BJ (cell line): ENCODE measurements at regions not wholly inside any gene's neighbourhood (a gene's known extent, or its start where the extent isn't known, plus 50 kb on each side); places are given as distances from the start of the nearest gene placed in this dataset.

Experiments used
- CTCF ChIA-PET: fragments of 350-600 bp; formaldehyde crosslinking; extraction: SDS; loops from one replicate; lab custom pipeline; 2021; ENCODE audit warnings: antibody characterized with exemption, inconsistent platforms; lab: Yijun Ruan, JAX
- POLR2A ChIA-PET: fragments of 300-600 bp; sonication (Branson Sonifier 250); formaldehyde crosslinking; extraction: SDS; loops from one replicate; lab custom pipeline; 2021; ENCODE audit warnings: antibody characterized with exemption; lab: Charles Lee
- DNase-seq: peaks from one replicate; pipeline ENCODE4 v3.0.0-alpha.2; 2011; ENCODE audit warnings: low read depth
- H3K27me3 ChIP-seq: 2 replicates; pipeline ENCODE4 v1.6.0; 2011; ENCODE audit warnings: low read length; ENCODE audit not compliant: control insufficient read depth, insufficient read depth
- H3K36me3 ChIP-seq: 2 replicates; pipeline ENCODE4 v1.5.1; 2011; ENCODE audit warnings: low read length; ENCODE audit not compliant: control insufficient read depth, insufficient read depth
- H3K4me3 ChIP-seq: 2 replicates; pipeline ENCODE4 v1.5.1; 2011; ENCODE audit warnings: low read depth, mild to moderate bottlenecking, control low read depth, low read length
- CTCF ChIP-seq: IDR thresholded peaks from 2 replicates; pipeline ENCODE4 v1.5.1; 2011; ENCODE audit warnings: low read depth, mild to moderate bottlenecking, control low read depth, inconsistent platforms, low read length, moderate library complexity; ENCODE audit not compliant: insufficient read depth

- CTCF ChIA-PET: no interaction called here
- Histone ChIP-seq H3K36me3 (no peaks in the 10 kb centered on the region), H3K27me3 (no peaks in the 10 kb centered on the region), H3K4me3 (no peak overlapping the region)
- POLR2A ChIA-PET: no interaction called here
- no peak for TF ChIP-seq CTCF
- DNase-seq: no peak
These were observed 113.8 kb upstream of the FOXG1 start for GRCh38 chr14:28652782-28653181.

- ChIA-PET POLR2A (no interaction called here), CTCF (no interaction called here)
- H3K36me3 ChIP-seq: no peaks in the 10 kb centered on the region
- DNase-seq: no peak
- no peak for TF ChIP-seq CTCF
- no peak overlapping the region for H3K4me3 ChIP-seq
- no peaks in the 10 kb centered on the region for H3K27me3 ChIP-seq
These were observed 113.1 kb upstream of the FOXG1 start for GRCh38 chr14:28653521-28653920.

- Histone ChIP-seq H3K4me3 (no peak overlapping the region), H3K36me3 (no peaks in the 10 kb centered on the region), H3K27me3 (no peaks in the 10 kb centered on the region)
- no peak for DNase-seq
- TF ChIP-seq CTCF: no peak
- POLR2A ChIA-PET: no interaction called here
- CTCF ChIA-PET: no interaction called here
These were observed 109.8 kb upstream of the FOXG1 start for GRCh38 chr14:28656704-28657255.

GRCh38 chr14:28661171-28661772 lies 105.3 kb upstream of the FOXG1 start:
- DNase-seq: no peak
- H3K36me3 ChIP-seq: no peaks in the 10 kb centered on the region
- POLR2A ChIA-PET: no interaction called here
- no peak overlapping the region for H3K4me3 ChIP-seq
- TF ChIP-seq CTCF: no peak
- CTCF ChIA-PET: no interaction called here
- no peaks in the 10 kb centered on the region for H3K27me3 ChIP-seq

GRCh38 chr14:28666961-28667360 lies 99.6 kb upstream of the FOXG1 start:
- POLR2A ChIA-PET: no interaction called here
- TF ChIP-seq CTCF: no peak
- CTCF ChIA-PET: no interaction called here
- Histone ChIP-seq H3K4me3 (no peak overlapping the region), H3K27me3 (no peaks in the 10 kb centered on the region), H3K36me3 (no peaks in the 10 kb centered on the region)
- DNase-seq: no peak
